ENCODE measurements at regions not wholly inside any gene's neighbourhood (a gene's known extent, or its start where the extent isn't known, plus 50 kb on each side); places are given as distances from the start of the nearest gene placed in this dataset.

- no peak for DNase-seq
Measured at GRCh38 chr16:73204359-73205152, 156.6 kb upstream of the ZFHX3 start.

GRCh38 chr16:73202161-73202729 is 154.3 kb upstream of the ZFHX3 start:
- no peak for DNase-seq

- no peak for DNase-seq
Measured at GRCh38 chr16:73199214-73199613, 151.3 kb upstream of the ZFHX3 start.

- no peak for DNase-seq
Measured at GRCh38 chr16:73198481-73198880, 150.6 kb upstream of the ZFHX3 start.

- no peak for DNase-seq
Measured at GRCh38 chr16:73197598-73197997, 149.7 kb upstream of the ZFHX3 start.

GRCh38 chr16:73196670-73197069 is 148.7 kb upstream of the ZFHX3 start:
- DNase-seq: peak; percentile 77

GRCh38 chr16:73193464-73193863 is 145.5 kb upstream of the ZFHX3 start:
- no peak for DNase-seq

- DNase-seq: no peak
Measured at GRCh38 chr16:73192232-73192894, 144.4 kb upstream of the ZFHX3 start.

GRCh38 chr16:73191660-73192046 is 143.7 kb upstream of the ZFHX3 start:
- no peak for DNase-seq

- no peak for DNase-seq
Measured at GRCh38 chr16:73190688-73191659, 143.0 kb upstream of the ZFHX3 start.

- no peak for DNase-seq
Measured at GRCh38 chr16:73190256-73190655, 142.3 kb upstream of the ZFHX3 start.

GRCh38 chr16:73189136-73189535 is 141.2 kb upstream of the ZFHX3 start:
- DNase-seq: no peak

GRCh38 chr16:73186752-73187601 is 139.0 kb upstream of the ZFHX3 start:
- no peak for DNase-seq

- DNase-seq: no peak
Measured at GRCh38 chr16:73185737-73186136, 137.8 kb upstream of the ZFHX3 start.

- no peak for DNase-seq
Measured at GRCh38 chr16:73183611-73184092, 135.7 kb upstream of the ZFHX3 start.

GRCh38 chr16:73179705-73180331 is 131.9 kb upstream of the ZFHX3 start:
- DNase-seq: no peak

- DNase-seq: no peak
Measured at GRCh38 chr16:73177729-73178295, 129.9 kb upstream of the ZFHX3 start.

- no peak for DNase-seq
Measured at GRCh38 chr16:73176577-73177013, 128.7 kb upstream of the ZFHX3 start.

- no peak for DNase-seq
Measured at GRCh38 chr16:73172973-73173709, 125.2 kb upstream of the ZFHX3 start.
